Renal cortical epithelial cell (primary cell): ENCODE measurements at regions not wholly inside any gene's neighbourhood (a gene's known extent, or its start where the extent isn't known, plus 50 kb on each side); places are given as distances from the start of the nearest gene placed in this dataset.
A peak's percentile ranks its signal among the peaks of the same experiment; 100 is the strongest.

Source experiments
- DNase-seq: peaks from one replicate; pipeline ENCODE4 v3.0.0-alpha.2; 2011; ENCODE audit warnings: low read depth

DNA sequence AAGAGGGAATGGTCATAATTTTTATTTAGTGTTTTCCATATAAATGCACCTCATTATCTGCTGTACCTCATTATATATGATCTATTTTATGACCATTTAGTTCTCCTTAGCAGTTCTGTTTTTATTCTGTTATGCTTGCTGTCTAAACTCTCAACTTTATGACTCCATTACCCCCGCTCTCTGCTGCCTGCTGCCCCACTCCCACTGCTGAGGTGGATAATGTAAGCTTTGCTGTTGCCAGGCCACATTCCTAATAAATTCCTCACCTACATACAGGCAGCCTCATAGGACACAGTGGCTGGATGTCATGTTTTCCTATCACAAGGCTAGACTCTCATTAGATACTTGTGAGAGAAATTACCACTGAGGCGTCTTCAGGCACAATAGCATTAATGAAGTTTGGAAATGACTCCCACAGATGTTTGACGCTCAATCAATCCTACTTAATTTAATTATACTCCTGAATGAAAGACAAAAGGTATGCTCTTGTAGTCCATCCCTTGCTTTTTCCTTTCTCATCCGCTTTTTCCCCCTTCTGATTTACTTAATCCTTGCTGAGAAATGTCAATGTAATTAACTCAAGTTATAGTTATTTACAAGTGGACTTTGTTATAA is 497.5 kb upstream of the IGFBP7 start:
- DNase-seq, result peak; percentile 25

DNA sequence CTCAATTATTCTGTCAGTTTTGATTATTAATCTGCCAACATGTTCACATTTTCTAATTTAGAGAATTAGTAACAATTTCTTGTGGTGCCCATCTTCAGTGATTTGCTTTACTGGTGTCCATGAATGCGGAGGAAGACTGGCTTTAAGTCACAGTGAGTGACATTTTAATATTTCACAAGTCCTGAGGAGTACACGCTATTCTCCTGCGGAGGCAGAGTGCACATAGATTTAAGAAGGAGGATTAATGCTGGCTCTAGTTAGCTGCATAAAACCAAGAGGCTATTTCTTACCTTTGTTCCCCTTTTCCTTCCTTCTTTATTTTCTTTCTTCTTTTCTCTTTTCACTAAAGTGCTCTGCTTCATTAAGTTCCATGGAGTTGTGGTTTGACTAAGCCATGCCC is 495.2 kb upstream of the IGFBP7 start:
- no peak for DNase-seq

DNA sequence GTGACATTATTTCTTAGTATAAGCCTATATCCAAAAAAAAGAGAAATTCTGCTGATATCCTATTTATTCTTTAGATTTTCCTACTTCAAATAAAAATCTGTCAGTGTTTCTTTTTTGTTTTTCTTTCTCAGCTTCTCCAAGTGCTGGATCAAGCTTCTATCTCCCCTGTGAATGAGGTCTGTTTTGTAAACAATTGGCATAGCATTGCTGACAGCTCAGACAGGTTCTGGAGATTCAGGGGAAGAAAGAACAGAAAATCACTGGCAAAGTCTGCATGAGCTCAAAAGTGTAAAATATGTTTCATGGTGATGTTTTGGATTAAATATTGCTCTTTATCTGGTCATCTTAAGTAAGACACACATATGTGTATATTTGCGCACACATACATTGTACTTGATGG is 492.0 kb upstream of the IGFBP7 start:
- no peak for DNase-seq

DNA sequence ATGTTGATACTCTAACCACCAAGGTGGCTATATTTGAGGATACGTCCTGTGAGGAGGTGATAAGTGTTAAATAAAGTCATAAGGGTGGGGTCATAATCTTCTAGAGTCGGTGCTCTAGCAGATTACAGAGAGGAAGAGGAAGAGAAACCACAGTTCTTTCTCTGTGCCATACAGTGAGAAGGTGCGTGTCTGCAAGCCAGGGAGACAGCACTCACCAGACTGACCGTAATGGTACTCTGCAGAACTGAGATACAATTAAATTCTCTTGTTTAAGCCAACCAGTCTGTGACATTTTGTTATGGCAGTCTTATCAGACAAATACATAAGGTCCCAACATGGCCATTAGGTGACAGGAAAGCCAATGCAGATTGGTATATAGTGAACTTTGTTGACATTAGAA is 480.9 kb upstream of the IGFBP7 start:
- no peak for DNase-seq

DNA sequence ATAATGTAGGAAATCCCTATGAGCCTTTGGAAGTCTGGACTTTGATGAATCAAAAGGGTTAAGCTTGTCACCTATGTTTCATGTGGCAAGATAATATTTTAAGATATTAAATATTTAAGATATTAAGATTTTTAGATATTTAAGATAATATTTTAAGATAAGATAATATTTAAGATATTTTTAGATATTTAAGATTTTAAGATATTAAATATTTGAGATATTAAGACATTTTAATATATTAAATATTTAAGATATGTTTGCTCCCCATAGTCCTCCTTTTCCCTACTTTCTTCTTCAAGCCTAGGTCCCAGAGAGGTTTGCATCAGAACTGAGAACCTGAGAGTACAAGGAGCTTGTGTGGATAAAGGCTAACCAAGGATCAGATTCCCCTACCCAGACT is 478.4 kb upstream of the IGFBP7 start:
- no peak for DNase-seq

DNA sequence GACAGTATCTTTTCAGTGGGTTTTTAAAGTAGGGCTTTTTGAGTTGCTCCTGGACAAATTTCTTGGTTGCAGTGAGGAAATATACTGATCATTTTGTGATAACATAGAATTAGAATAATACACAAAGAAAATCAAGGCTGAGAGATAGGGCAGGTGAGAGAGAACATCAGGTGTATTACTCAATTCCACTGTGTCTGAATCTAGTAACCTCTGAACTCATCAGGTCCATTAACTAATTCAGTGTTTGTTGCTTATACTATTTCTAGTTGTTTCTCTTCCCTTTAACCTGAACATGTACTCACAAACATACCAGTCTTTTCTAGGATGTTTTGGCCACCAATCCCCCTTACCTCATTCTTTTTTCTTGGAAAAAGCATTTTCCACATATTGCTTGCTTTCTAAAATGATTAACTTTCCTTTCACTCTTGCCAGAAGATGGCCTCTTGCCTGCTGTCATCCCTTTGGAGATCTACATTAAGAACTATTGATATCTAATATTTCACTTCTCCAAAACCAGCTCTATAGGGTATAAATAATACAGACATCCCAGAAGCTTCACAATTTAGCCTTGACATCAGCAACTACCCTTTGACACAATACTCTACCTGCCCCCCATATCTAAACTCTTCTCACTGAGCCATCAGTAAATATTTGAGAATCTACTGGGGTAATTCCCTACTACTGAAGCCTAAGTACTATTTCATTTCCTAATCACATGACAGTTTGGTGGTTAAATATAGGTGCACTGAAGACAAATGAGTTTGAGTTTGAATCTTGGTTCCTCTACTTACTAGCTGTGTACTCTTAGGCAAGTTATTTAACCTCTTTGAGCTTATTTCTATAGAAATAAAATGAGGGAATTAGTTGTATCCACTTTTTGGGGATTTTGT is 470.8 kb upstream of the IGFBP7 start:
- DNase-seq, result no peak

DNA sequence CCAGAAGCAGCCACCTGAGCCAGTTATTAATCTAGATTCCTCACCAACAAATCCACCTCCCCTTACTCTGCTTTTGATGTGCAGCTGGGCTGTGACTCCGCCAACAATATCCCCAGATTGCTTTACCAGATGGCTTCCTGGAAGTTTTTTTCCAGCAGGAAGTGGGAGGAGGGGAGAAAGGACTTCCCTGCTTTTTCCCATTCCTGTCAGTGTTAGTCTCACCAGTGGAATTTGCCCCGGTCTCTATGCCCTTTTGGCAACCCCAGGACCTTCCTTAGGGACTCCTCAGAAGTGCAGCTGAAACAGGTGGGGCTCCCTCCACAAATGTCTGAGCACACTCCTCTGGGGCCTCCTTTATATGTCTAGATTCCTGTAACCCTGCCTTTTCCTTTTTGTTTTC is 465.2 kb upstream of the IGFBP7 start:
- DNase-seq, result no peak

DNA sequence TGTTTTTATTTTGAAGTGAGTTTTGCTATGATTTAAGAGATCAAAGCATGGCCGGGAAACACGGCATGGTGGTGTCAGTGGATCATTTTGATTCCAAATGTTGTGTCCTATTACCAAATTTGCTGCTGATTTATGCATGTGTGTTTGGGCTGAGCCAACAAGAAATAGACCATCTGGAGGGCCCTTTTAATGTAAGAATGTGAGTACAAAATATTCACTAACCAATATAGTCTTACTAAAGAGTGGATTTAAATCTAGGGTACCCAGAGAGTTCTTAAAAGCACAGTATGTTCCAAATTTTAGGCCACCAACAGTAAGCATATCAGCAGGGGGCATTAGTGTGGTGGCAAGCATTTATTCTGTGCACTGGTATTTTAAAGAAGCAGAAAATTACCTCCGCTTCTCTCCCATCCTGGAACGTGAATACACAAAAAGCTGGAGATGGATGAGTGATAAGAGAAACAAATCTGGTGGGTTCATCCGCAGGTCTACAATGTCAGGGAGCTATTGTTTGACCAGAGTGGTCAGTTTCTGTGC is 444.4 kb upstream of the IGFBP7 start:
- DNase-seq, result no peak

DNA sequence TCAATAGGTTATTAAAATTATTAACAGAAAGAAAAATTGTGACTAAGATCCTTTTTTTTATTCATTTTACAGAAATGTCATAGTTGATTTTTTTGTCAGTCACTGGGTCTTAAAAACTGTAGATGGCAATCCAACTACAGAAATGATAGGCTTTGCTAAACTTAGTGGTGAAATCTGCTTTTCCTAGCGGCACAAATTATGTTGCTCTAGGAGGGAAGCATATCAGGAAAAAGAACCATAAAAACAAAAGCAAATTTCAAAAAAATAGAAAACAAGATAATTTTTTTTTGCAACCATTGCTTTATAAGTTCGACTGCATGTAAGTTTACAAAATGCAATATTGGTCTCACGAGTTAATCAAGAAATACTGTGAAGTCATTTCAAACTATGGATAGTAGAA is 443.5 kb upstream of the IGFBP7 start:
- no peak for DNase-seq

DNA sequence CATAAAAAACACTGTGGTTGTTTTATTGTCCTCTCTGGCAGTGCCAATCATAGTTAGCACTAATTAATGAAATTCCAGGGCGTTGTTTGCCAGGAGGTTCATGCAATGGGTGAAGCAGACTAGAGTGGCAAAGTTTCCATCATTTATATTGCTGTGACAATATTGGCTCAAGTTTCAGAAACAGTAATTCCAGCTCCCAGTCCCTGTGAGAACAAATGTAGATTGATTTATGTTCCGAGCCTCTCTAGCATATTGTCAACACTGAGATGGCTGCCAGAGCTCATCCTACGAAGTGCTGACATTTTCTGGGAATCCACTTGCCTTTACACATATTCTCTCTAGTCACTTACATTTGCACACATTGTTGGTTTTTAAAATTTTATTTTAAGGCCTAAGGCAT is 440.0 kb upstream of the IGFBP7 start:
- no peak for DNase-seq

DNA sequence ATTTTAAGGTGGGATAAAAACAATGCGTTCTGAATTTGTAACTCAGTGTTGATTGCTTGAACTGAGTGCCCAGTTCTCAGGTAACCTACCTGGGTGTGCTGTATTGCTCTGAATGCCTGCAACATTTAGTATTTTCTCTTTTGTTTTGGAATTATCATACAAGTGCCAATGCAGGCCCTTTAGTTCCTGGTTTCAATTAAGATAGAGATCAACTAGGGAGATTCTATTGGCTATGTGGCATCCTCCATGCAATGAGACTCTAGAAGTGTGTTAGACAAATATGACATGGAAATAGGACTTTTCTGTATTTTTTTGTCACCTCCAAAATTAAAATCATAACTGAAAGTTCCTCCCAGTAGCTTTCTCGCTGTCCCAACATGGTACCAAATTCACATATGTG is 438.7 kb upstream of the IGFBP7 start:
- no peak for DNase-seq

DNA sequence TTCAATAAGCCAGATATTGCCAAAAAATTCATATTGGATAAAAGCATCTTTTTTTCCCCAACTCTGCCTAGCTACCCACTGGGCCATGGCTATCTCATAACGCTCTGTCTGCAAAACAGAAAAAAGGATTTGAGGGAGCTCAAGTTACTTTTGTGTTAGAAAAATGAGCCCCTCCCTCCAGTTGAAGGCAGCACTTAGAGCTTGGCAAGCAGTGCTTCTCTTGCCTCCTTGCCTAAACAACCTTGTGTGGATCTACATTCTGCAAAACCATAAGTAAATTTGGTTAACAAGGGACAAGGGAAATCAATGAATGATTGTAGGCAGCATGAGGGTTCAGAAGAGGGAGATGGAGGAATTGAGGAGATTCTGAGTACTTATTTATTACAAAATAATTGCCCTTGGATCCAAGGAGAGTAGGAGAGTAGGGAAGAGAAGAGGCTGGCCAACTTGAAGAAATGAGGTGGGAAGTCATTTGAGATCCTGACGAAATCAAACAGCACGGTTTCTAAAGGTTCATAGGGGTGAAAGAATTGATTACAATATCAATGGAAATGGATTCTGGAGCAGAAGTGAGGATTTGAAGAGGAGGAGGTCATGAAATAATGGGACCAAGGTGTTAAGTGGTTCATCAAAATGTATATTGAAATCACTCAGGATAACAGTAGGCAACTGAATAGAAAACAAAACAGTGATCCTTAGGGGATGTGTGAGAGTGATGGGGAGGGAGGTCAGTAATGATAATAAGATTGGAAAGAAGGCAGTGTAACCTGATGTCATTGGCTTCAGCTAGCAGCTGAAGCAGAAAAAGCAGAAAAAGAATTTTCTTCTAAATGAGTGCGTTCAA is 434.8 kb upstream of the IGFBP7 start:
- no peak for DNase-seq

DNA sequence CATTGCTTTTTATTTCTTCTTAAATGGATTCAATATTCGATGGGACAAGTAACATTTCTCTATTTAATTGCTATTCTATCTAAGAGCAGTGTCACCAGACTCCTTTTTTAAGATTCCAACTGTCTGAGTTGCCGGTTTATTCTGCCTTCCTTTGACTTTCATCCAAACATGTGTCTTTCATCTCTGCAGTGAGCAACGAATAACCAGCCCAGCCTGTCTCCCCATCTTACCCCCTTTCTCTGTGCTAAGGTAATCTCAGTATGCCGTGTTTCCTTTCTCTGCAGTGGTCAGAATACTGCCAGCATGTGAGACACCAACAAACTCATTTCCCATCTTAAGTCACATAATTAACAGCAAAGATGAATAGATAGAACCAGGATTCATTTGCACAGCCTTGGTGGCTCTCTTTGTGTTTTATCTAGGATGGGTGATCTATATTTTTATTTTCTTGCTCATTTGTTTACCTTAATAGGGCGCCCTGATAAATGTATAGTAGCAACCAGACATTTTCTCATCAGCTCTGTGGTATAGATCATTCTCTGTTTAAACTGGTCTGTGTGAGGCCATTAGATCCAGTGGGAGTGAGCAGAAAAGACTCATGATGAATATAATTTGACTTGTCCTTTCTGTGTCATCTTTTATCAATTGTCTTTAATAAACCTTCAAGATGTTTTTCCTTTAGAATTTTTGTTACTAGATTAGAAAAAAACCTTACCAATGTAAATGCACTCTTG is 394.8 kb upstream of the IGFBP7 start:
- DNase-seq, result no peak

DNA sequence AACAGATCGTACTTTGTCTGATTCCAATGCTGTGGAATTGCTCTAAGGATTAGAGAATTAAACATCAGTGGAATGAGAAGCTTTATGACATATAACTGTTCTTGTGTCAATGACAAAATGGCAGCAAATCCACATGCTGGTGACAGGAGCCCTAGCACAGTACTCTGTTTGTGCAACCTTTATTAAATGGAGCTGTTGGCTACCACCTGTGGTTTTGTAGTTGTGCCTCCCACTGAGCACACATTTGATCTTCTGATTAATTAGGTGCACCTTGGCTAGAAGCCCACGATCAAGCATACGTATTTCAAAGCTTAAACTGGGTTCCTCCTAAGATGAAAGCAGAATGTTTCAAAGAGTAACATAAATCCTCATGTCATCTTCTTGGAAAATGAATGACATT is 394.0 kb upstream of the IGFBP7 start:
- DNase-seq, result no peak

DNA sequence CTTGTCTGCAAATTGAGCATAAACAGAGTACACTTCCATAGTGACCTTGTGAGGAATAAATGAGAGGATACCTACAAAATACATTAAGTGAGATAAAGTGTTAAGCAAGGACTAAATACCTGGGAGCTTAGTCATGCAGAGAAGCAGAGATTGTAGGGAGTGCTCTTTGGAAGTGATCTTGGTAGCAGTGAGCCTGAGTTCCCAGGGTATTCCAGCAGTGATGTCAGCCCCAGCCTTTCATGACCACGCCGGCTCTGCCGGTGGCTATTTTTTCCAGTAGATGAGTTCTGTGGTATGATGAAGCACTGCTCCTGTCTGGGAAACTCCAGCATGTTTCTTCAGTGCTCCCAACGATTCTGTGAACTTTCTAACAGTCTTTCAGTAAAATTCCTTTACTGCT is 391.5 kb upstream of the IGFBP7 start:
- peak; percentile 92 for DNase-seq

DNA sequence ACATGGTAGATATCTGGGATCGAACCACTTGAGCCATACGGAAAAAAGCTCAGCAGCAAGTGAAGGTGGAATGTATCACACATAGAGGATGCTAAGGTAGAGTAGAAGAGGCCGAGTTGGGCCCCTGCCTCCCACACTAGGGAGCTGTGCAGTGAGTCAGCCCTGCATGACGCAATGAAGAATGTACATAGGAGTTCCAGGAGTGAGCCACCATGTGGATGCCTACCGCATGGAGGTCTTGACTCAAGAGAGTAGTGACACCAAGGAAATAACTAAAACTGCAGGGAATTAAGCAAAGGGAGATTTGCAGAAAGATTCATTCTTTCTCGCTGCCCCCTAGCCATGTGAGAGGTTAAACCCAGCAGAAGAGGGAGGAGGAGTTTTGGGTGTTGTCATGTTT is 389.6 kb upstream of the IGFBP7 start:
- DNase-seq, result peak; percentile 25

DNA sequence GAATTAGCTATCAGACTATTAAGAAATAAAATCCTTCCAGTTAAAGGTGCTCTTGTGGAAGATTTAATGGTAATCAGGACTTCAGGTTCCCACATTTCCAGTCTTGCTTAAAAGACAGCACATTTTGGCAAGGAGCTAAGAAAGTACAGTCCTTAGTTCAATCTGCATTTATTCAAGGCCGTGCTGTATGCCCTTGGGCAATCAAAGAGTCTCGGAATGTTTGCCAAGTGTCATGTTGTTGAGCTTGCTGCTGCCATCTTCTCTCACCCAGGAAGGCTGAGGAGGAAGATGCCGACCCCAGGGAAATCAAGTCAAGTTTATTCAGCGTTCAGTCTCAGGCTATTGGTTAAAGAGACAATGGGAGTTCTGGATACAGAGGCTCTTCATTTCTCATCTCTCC is 388.1 kb upstream of the IGFBP7 start:
- DNase-seq, result no peak

DNA sequence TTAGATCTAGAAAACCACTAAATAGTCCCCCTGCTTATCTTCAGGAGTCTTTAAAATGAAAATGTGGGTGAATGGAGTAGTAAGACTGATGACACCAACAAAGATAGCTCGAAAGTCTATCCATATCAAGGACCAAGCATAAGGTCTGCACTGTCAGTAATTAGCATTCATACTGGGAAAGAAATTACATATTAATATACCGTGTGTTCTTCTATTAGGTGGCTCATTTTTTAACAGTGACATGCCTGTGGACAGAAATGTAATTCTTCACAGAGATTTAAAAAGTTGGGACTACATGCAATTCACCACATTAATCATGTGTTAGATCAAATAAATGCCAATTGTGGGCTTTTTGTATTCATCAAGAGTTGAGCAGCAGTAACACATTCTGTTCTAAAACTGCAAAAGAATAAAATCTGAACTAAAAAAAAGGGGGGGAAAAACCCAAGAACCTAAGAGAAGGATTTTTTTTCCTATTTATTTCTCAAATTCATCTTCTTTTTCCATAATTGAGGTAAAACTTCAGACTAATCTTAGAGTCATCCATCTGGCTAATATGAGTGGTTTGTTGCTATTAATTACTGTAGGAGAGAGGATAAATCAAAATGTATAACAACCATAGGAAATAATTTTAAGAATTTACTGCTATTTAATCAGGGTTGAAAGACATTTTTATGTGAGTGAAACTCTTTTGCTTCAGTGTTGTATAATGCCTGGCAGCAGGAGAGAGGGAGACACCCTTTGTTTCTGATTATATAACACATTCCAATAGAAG is 386.7 kb upstream of the IGFBP7 start:
- no peak for DNase-seq

DNA sequence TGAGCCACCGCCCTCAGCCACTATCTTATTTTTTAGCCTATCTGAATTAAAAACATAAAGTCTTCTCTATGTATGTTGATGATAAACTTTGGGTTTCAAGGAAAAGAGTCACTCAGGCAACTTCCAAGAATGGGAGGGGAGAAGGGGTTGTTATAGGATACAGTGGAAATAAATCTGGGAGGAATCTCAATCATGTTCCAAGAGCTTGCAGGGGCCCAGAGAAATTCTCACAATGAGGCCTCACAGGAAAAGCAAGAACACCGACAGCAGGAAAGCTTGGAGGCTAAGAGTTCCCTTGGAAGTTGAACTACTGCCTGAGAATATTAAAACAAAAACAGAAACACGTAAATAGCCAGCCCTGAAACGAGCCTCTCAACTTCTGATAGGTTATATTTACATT is 384.6 kb upstream of the IGFBP7 start:
- DNase-seq, result no peak

DNA sequence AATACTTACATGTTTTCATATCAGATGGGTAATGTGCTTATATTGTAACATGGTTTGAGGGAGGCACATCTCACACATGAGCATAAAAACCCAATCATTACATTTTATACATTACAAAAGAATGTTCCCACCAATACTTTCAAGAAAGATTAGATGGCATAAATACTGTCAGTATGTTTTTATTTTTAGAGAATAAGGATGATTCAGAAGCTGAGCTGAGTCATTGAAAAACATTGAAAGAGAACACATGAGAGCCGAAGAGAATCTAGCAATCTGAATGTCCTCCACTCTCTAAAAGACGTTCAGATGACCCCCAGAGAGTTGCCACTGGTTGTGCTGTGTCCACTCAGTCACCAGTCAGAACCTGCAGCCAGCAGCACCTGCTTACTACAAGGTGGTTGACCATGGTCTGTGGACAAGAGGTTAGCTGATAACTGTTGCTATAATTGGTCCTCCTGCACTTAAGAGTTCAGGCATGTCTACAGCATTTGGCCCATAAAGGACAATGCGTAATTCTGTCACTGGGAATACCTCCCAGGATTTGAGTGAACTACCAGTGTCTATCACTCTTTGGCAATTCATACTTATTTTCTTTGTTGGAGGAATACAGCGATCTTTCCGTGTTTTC is 382.2 kb upstream of the IGFBP7 start:
- no peak for DNase-seq

DNA sequence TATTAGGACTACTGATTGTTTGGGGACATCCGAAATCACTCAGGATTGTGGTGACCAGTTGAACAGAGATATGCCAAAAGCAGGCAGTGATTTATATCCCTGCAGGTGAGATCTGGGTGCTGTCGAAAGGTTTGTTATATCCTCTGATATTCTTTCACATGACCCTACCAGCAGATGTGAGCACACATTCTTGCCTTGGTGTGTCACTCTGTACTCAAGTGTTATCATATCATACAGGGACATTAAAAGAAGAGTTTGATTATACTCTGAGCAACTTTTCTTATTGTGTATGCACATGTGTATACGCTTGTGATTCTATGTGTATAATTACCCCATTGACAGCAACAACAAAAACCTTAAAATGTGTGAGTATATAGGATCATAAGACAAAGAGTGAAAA is 381.2 kb upstream of the IGFBP7 start:
- DNase-seq, result no peak
